ENCODE measurements at regions not wholly inside any gene's neighbourhood (a gene's known extent, or its start where the extent isn't known, plus 50 kb on each side); places are given as distances from the start of the nearest gene placed in this dataset.

- TF ChIP-seq CTCF (IDR thresholded peaks at IDR 0.05) (no peak), EZH2 (IDR thresholded peaks at IDR 0.05; ENCODE audit: borderline replicate concordance, insufficient read depth, low read depth, low read length, poor library complexity, severe bottlenecking) (no peak)
Observed at GRCh38 chr12:123089140-123089539, 61.8 kb downstream of the PITPNM2 start.

Data from B cell (primary cell).